Liver (tissue), 7 donors: ENCODE measurements at regions not wholly inside any gene's neighbourhood (a gene's known extent, or its start where the extent isn't known, plus 50 kb on each side); places are given as distances from the start of the nearest gene placed in this dataset.

Experiments used
- DNase-seq: peaks from one replicate; pipeline ENCODE4 v3.0.0-alpha.2; 2017; ENCODE audit warnings: low spot score
- H3K27ac ChIP-seq, 2 donors: one replicate each; pipeline ENCODE4 v1.7.0; 2013; ENCODE audit warnings: inconsistent platforms in 2 of 2, low read length in 2 of 2, control low read depth in 1 of 2, low read depth in 1 of 2, mild to moderate bottlenecking in 1 of 2
- H3K27me3 ChIP-seq, 4 donors: one replicate each; pipeline versions ENCODE4 v1.6.1 to v1.7.0; 2013; ENCODE audit warnings: low read length in 3 of 4, inconsistent platforms in 1 of 4, mild to moderate bottlenecking in 1 of 4, moderate library complexity in 1 of 4; ENCODE audit not compliant: control insufficient read depth in 4 of 4, insufficient read depth in 4 of 4
- H3K36me3 ChIP-seq, 4 donors: one replicate each; pipeline versions ENCODE4 v1.6.1 to v1.7.0; 2013; ENCODE audit warnings: low read length in 3 of 4, mild to moderate bottlenecking in 3 of 4, low read depth in 1 of 4, moderate library complexity in 1 of 4; ENCODE audit not compliant: control insufficient read depth in 4 of 4, insufficient read depth in 3 of 4
- H3K4me1 ChIP-seq, 4 donors: one replicate each; pipeline versions ENCODE4 v1.6.1 to v1.7.0; 2013; ENCODE audit warnings: low read length in 3 of 4, mild to moderate bottlenecking in 3 of 4, moderate library complexity in 1 of 4; ENCODE audit not compliant: control insufficient read depth in 4 of 4, insufficient read depth in 4 of 4
- H3K4me3 ChIP-seq, 3 donors: one replicate each; pipeline versions ENCODE4 v1.6.1 to v1.7.0; 2013; ENCODE audit warnings: low read length in 3 of 3, control low read depth in 1 of 3, low read depth in 1 of 3, mild to moderate bottlenecking in 1 of 3
- H3K9ac ChIP-seq, 2 donors: one replicate each; pipeline ENCODE4 v1.7.0; 2013; ENCODE audit warnings: low read length in 2 of 2, mild to moderate bottlenecking in 2 of 2, moderate library complexity in 2 of 2, control low read depth in 1 of 2, low read depth in 1 of 2
- H3K9me3 ChIP-seq, 4 donors: one replicate each; pipeline versions ENCODE4 v1.6.1 to v1.7.0; 2013; ENCODE audit warnings: low read length in 3 of 4; ENCODE audit not compliant: control insufficient read depth in 4 of 4
- ATF3 ChIP-seq: IDR thresholded peaks from 2 replicates; pipeline ENCODE4 v1.6.1; 2016; ENCODE audit warnings: antibody characterized with exemption
- FOXA2 ChIP-seq: IDR thresholded peaks from 2 replicates; pipeline ENCODE4 v1.6.1; 2016; ENCODE audit warnings: antibody characterized with exemption
- JUND ChIP-seq, 2 donors: IDR thresholded peaks; 2 replicates each; pipeline ENCODE4 v1.6.1; 2016; ENCODE audit warnings: antibody characterized with exemption in 2 of 2
- MAX ChIP-seq: IDR thresholded peaks from 2 replicates; pipeline ENCODE4 v1.6.1; 2016; ENCODE audit warnings: antibody characterized with exemption
- RAD21 ChIP-seq, 2 donors: IDR thresholded peaks; 2 replicates each; pipeline ENCODE4 v1.6.1; 2016; ENCODE audit warnings: antibody characterized with exemption in 2 of 2, mild to moderate bottlenecking in 2 of 2
- REST ChIP-seq: IDR thresholded peaks from 2 replicates; pipeline ENCODE4 v1.6.1; 2016; ENCODE audit warnings: antibody characterized with exemption, mild to moderate bottlenecking
- RXRA ChIP-seq, 2 donors: IDR thresholded peaks; 2 replicates each; pipeline ENCODE4 v1.6.1; 2017 to 2018; ENCODE audit warnings: antibody characterized with exemption in 2 of 2, mild to moderate bottlenecking in 1 of 2
- SP1 ChIP-seq: IDR thresholded peaks from 2 replicates; pipeline ENCODE4 v1.6.1; 2018; ENCODE audit warnings: antibody characterized with exemption, mild to moderate bottlenecking
- TAF1 ChIP-seq: conservative IDR thresholded peaks from 2 replicates; pipeline ENCODE4 v1.6.1; 2016; ENCODE audit warnings: antibody characterized with exemption, mild to moderate bottlenecking
- YY1 ChIP-seq: IDR thresholded peaks from 2 replicates; pipeline ENCODE4 v1.6.1; 2016; ENCODE audit warnings: antibody characterized with exemption, mild to moderate bottlenecking
- ZBTB33 ChIP-seq: IDR thresholded peaks from 2 replicates; pipeline ENCODE4 v1.6.1; 2016; ENCODE audit warnings: antibody characterized with exemption
- WGBS: extraction: QIAGEN DNeasy Blood & Tissue Kit; methylation state at CpG from one replicate; pipeline ENCODE4 v1.1.7; 2013; 5-methylcytosine and 5-hydroxymethylcytosine counted together
- donor health status: healthy.
- donor health status: healthy.
- donor health status: healthy.
- donor health status: healthy.

- TF ChIP-seq ATF3 (no peak), ZBTB33 (no peak), MAX (no peak)
These were observed 100.9 kb upstream of the ATP6AP2 start (continued) for GRCh38 chrX:40479777-40480318.

- DNase-seq, result no peak
These were observed 102.2 kb upstream of the ATP6AP2 start for GRCh38 chrX:40478474-40479065.

GRCh38 chrX:40476958-40477357 lies 103.8 kb upstream of the ATP6AP2 start:
- H3K36me3 ChIP-seq, result no peaks in the 10 kb centered on the region
- H3K27ac ChIP-seq, result no peak overlapping the region
- no peak for TF ChIP-seq ZBTB33
- TF ChIP-seq TAF1, result no peak
- TF ChIP-seq JUND (IDR thresholded peaks at IDR 0.05), result no peak
- H3K9ac ChIP-seq, result no peak overlapping the region
- H3K4me1 ChIP-seq, result no peaks in the 10 kb centered on the region
- no peaks in the 10 kb centered on the region for H3K9me3 ChIP-seq
- peaks cover 0 to 3% (median 0%) of the 10 kb centered on the region in 4 donors for H3K27me3 ChIP-seq
- no peak overlapping the region for H3K4me3 ChIP-seq
- 82% methylated on average over 7 of the region's 7 CpGs for WGBS
- no peak for DNase-seq

More at GRCh38 chrX:40478474-40479065, 102.2 kb upstream of the ATP6AP2 start:
- H3K27me3 ChIP-seq, result peaks cover 0 to 3% (median 0%) of the 10 kb centered on the region in 4 donors
- H3K27ac ChIP-seq, result no peak overlapping the region
- no peak overlapping the region for H3K4me3 ChIP-seq
- no peaks in the 10 kb centered on the region for H3K9me3 ChIP-seq
- H3K4me1 ChIP-seq, result no peaks in the 10 kb centered on the region
- H3K9ac ChIP-seq, result no peak overlapping the region
- no peak for TF ChIP-seq FOXA2
- TF ChIP-seq MAX, result no peak
- TF ChIP-seq SP1, result no peak
- TF ChIP-seq RXRA (IDR thresholded peaks at IDR 0.05), result no peak
- TF ChIP-seq ATF3, result no peak
- H3K36me3 ChIP-seq, result no peaks in the 10 kb centered on the region
- 97% methylated on average over 2 of the region's 2 CpGs for WGBS

- Histone ChIP-seq H3K9ac (no peak overlapping the region), H3K4me1 (peaks cover 0 to 4% (median 1%) of the 10 kb centered on the region in 4 donors), H3K36me3 (no peaks in the 10 kb centered on the region), H3K4me3 (no peak overlapping the region), H3K27me3 (peaks cover 0 to 3% (median 0%) of the 10 kb centered on the region in 4 donors), H3K9me3 (no peaks in the 10 kb centered on the region), H3K27ac (no peak overlapping the region)
- DNase-seq, result no peak
- WGBS, result 65% methylated on average over 9 of the region's 9 CpGs
- no peak for TF ChIP-seq SP1
- no peak for TF ChIP-seq ATF3
- TF ChIP-seq MAX, result no peak
- no peak for TF ChIP-seq RAD21 (IDR thresholded peaks at IDR 0.05)
- TF ChIP-seq REST, result no peak
- TF ChIP-seq YY1, result no peak
These were observed 106.1 kb upstream of the ATP6AP2 start for GRCh38 chrX:40474645-40475044.
